Adrenal gland (tissue), 9 donors: ENCODE measurements at regions not wholly inside any gene's neighbourhood (a gene's known extent, or its start where the extent isn't known, plus 50 kb on each side); places are given as distances from the start of the nearest gene placed in this dataset.

Experiments
- DNase-seq, 7 donors: peaks; one replicate each; pipeline ENCODE4 v3.0.0-alpha.2; 2019 to 2020
- H3K27ac ChIP-seq, 5 donors: fragments of 200-600 bp; sonication (generic) in 4 of 5; 1 replicate in 3 of 5; 2 replicates in 2 of 5; pipeline versions ENCODE4 v1.5.1 to v1.8.0; 2016 to 2020; ENCODE audit warnings: mild to moderate bottlenecking in 1 of 5
- H3K27me3 ChIP-seq: fragments of 200-600 bp; 2 replicates; pipeline ENCODE4 v1.8.0; 2021
- H3K36me3 ChIP-seq, 2 donors: fragments of 200-600 bp; replicated peaks in 1 of 2; 1 replicate in 1 of 2; 2 replicates in 1 of 2; pipeline versions ENCODE4 v1.5.1 to v1.8.0; 2018 to 2022
- H3K4me1 ChIP-seq, 2 donors: fragments of 200-600 bp; replicated peaks in 1 of 2; 1 replicate in 1 of 2; 2 replicates in 1 of 2; pipeline versions ENCODE4 v1.5.1 to v1.8.0; 2018 to 2021
- H3K4me3 ChIP-seq, 4 donors: fragments of 200-600 bp; sonication (generic) in 3 of 4; one replicate each; pipeline ENCODE4 v1.5.1; 2016 to 2018
- H3K9me3 ChIP-seq, 3 donors: fragments of 200-600 bp; sonication (generic) in 1 of 3; replicated peaks in 1 of 3; 1 replicate in 2 of 3; 2 replicates in 1 of 3; pipeline versions ENCODE4 v1.5.1 to v1.8.0; 2016 to 2021
- POLR2A ChIP-seq, 2 donors: fragments of 450-650 bp; IDR thresholded peaks; one replicate each; pipeline ENCODE4 v1.6.1; 2017; ENCODE audit warnings: antibody characterized with exemption in 2 of 2, mild to moderate bottlenecking in 2 of 2, moderate library complexity in 1 of 2
- whole genome bisulfite sequencing, 4 donors: extraction: QIAGEN DNeasy Blood & Tissue Kit in 2 of 4; methylation state at CpG; one replicate each; pipeline versions ENCODE4 v1.1.5 to v1.1.7; 2013 to 2017; 5-methylcytosine and 5-hydroxymethylcytosine counted together
- intact Hi-C, 2 donors: fragments of 100-400 bp; cut with DNase I; formaldehyde crosslinking; loops; one replicate each; pipeline versions ENCODE4 v1.14.1 to v1.15.0; 2022 to 2023
- TF ChIP-seq, protein P1 (sequence below), 6 experiments: fragments of 450-650 bp in 4 of 6; fragments of 200-600 bp in 2 of 6; sonication (generic) in 1 of 6; IDR thresholded peaks; 1 replicate in 5 of 6; 2 replicates in 1 of 6; pipeline versions ENCODE4 v1.5.1 to v1.8.0; 2016 to 2021; ENCODE audit warnings: antibody characterized with exemption in 6 of 6, mild to moderate bottlenecking in 2 of 6, moderate library complexity in 1 of 6
- donor health status: healthy with polysubstance abuse.
- donor health status: Bipolar disorder and iron deficiency.
- donor health status: DM: yes; HTN: yes; CAD: no.
- donor health status: DM: no; HTN: no; CAD: no.
- donor health status: DM: no; HTN: no; CAD: no.

DNA sequence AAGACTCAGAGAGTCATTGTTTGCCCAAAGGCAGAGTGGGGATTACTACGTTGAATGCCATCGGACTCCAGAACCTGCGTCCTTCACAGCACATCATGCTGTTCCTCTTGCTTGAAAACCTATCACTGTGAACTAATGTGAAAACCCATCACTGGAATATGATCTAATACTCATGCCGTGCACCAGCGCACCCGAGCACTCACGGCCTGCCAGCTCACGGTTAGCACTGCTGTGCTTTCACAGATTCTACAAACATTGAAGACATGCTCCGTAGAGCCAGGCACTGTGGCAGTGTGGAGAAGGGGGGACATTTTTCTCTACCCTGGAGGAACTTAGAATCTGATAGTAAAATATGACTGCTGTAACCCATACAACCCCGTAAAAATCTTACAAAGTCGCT lies 350.4 kb downstream of the C16orf95 start:
- intact Hi-C loops = no loop called here
- TF ChIP-seq, protein P1, sequence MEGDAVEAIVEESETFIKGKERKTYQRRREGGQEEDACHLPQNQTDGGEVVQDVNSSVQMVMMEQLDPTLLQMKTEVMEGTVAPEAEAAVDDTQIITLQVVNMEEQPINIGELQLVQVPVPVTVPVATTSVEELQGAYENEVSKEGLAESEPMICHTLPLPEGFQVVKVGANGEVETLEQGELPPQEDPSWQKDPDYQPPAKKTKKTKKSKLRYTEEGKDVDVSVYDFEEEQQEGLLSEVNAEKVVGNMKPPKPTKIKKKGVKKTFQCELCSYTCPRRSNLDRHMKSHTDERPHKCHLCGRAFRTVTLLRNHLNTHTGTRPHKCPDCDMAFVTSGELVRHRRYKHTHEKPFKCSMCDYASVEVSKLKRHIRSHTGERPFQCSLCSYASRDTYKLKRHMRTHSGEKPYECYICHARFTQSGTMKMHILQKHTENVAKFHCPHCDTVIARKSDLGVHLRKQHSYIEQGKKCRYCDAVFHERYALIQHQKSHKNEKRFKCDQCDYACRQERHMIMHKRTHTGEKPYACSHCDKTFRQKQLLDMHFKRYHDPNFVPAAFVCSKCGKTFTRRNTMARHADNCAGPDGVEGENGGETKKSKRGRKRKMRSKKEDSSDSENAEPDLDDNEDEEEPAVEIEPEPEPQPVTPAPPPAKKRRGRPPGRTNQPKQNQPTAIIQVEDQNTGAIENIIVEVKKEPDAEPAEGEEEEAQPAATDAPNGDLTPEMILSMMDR (IDR thresholded peaks at IDR 0.05) = no peak
- TF ChIP-seq POLR2A (IDR thresholded peaks at IDR 0.05) = no peak
- no peaks in the 10 kb centered on the region for H3K9me3 ChIP-seq
- 81 to 88% (median 85%) methylated on average over 7 to 11 of the region's 11 CpGs for WGBS, 4 donors
- no peak overlapping the region for H3K4me3 ChIP-seq
- no peaks in the 10 kb centered on the region for H3K27me3 ChIP-seq
- DNase-seq = no peak
- no peaks in the 10 kb centered on the region for H3K4me1 ChIP-seq
- H3K27ac ChIP-seq = no peak overlapping the region
- H3K36me3 ChIP-seq = no peaks in the 10 kb centered on the region

DNA sequence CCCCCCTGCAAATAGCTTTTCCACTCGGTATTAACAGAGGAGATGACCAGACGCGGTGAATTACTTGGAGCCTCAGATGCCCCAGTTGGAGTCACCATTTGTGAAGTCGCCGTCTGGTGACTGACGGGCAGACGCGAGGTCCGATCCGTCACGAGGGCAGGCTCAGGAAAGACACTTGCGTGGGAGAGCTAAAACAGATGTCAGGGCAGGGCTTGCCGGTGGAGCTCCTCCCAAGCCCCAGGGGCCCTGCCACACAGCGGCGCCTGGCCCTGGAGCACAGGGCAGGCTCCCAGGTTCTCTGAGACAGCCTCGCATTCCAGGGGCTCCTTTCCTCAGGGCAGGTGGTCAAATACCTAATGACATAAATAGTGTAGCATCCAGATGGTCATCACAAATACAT lies 348.3 kb downstream of the C16orf95 start:
- Histone ChIP-seq H3K36me3 (no peaks in the 10 kb centered on the region), H3K4me3 (no peak overlapping the region), H3K4me1 (no peaks in the 10 kb centered on the region), H3K27ac (no peak overlapping the region), H3K27me3 (no peaks in the 10 kb centered on the region), H3K9me3 (no peaks in the 10 kb centered on the region)
- WGBS, 4 donors = 55 to 78% (median 68%) methylated on average over 10 to 16 of the region's 16 CpGs
- no peak for DNase-seq
- intact Hi-C loops = no loop called here
- no peak for TF ChIP-seq POLR2A (IDR thresholded peaks at IDR 0.05)
- TF ChIP-seq, protein P1 (IDR thresholded peaks at IDR 0.05) = no peak

DNA sequence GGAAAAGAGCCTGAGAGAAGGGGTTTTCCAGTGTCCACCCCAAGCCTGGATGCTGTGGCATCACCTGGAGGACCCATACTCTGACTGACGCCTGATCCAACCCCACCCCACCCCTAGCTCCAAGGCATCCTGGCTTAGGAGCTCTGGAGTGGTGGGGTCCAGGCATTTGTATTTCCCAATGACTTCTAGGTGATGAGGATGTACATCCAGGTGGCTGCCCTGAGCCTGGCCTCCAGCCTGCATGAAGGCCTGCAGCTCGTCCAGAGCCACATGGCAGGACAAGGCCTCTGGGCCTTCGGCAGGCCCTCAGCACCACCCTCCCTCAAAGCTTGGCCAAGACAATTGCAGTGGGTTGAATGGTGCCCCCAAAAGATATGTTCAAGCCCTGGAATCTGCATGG lies 347.5 kb downstream of the C16orf95 start:
- Histone ChIP-seq H3K27me3 (no peaks in the 10 kb centered on the region), H3K4me3 (no peak overlapping the region), H3K36me3 (no peaks in the 10 kb centered on the region), H3K27ac (no peak overlapping the region), H3K4me1 (no peaks in the 10 kb centered on the region), H3K9me3 (no peaks in the 10 kb centered on the region)
- intact Hi-C loops = no loop called here
- TF ChIP-seq, protein P1 (IDR thresholded peaks at IDR 0.05) = no peak
- 77 to 86% (median 81%) methylated on average over 3 of the region's 3 CpGs for WGBS, 4 donors
- no peak for DNase-seq

DNA sequence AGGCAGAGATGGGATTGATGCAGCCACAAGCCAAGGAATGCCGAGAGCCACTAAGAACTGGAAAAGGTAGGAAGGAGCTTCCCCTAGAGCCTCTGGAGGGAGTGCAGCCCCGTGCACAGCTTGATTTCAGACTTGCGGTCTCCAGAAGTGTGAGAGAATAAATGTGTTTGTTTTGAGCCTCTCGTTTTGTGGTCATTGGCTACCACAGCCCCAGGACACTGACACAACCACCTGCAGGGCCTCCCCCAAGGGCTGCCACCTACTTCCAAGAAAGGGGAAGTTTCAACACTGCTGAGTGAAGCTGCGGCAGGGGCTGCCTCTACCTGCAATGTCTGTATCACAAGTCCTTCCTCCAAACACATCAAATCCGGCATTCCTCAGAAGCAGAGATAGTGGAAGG lies 346.9 kb downstream of the C16orf95 start:
- no peak for DNase-seq
- 77 to 91% (median 82%) methylated on average over 6 of the region's 6 CpGs for WGBS, 4 donors
- Histone ChIP-seq H3K4me1 (no peaks in the 10 kb centered on the region), H3K27me3 (no peaks in the 10 kb centered on the region), H3K27ac (no peak overlapping the region), H3K4me3 (no peak overlapping the region), H3K36me3 (no peaks in the 10 kb centered on the region), H3K9me3 (no peaks in the 10 kb centered on the region)
- no peak for TF ChIP-seq POLR2A (IDR thresholded peaks at IDR 0.05)
- TF ChIP-seq, protein P1 (IDR thresholded peaks at IDR 0.05) = no peak
- intact Hi-C loops = no loop called here
